ENCODE measurements at regions not wholly inside any gene's neighbourhood (a gene's known extent, or its start where the extent isn't known, plus 50 kb on each side); places are given as distances from the start of the nearest gene placed in this dataset.

GRCh38 chr11:110982214-110982613 lies 263.3 kb upstream of the POU2AF2 start:
- 80% methylated on average over 2 of the region's 2 CpGs for WGBS, 2 donors
- peaks cover 0 to 5% (median 0%) of the 10 kb centered on the region in 4 donors for H3K9me3 ChIP-seq

DNA sequence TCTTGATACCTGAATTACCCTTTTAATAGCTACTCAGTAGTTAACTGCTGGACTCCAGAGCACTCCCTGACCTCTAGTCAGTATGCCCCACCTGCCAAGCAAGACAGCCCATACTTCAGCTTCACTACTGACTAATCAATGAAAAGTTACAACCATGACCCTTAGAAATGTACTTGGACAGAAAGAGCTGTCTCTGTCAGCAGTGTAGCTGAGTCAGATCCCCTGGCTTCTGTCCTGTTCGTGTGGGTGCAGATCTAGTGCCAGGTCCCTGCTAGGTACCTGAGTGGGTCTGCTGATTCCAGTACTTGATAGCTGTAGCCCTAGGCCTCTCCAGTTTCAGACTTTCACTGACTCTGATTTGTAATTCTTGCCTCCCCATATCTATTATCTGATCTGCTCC lies 265.8 kb upstream of the POU2AF2 start:
- ATAC-seq (ENCODE audit: low FRiP score in 2 of 2) (no peak), DNase-seq (no peak)
- Histone ChIP-seq H3K36me3 (no peaks in the 10 kb centered on the region), H3K4me1 (no peaks in the 10 kb centered on the region), H3K4me3 (no peak overlapping the region), H3K27ac (no peak overlapping the region), H3K27me3 (no peaks in the 10 kb centered on the region), H3K9me3 (peaks cover 0 to 5% (median 0%) of the 10 kb centered on the region in 4 donors)
- WGBS, 2 donors = 40 to 83% methylated on average over 1 of the region's 1 CpG
- no peak for TF ChIP-seq EP300 (IDR thresholded peaks at IDR 0.05)
- TF ChIP-seq POLR2AphosphoS5 (IDR thresholded peaks at IDR 0.05) = no peak
- no peak for TF ChIP-seq POLR2A (IDR thresholded peaks at IDR 0.05)
- no peak for TF ChIP-seq CTCF (IDR thresholded peaks at IDR 0.05)

More at GRCh38 chr11:110982214-110982613, 263.3 kb upstream of the POU2AF2 start:
- Histone ChIP-seq H3K27me3 (no peaks in the 10 kb centered on the region), H3K27ac (no peak overlapping the region), H3K36me3 (no peaks in the 10 kb centered on the region), H3K4me3 (no peak overlapping the region), H3K4me1 (no peaks in the 10 kb centered on the region)
- ATAC-seq (ENCODE audit: low FRiP score in 2 of 2) = no peak
- no peak for TF ChIP-seq CTCF (IDR thresholded peaks at IDR 0.05)
- no peak for TF ChIP-seq POLR2A (IDR thresholded peaks at IDR 0.05)
- no peak for TF ChIP-seq POLR2AphosphoS5 (IDR thresholded peaks at IDR 0.05)
- TF ChIP-seq EP300 (IDR thresholded peaks at IDR 0.05) = no peak
- no peak for DNase-seq

DNA sequence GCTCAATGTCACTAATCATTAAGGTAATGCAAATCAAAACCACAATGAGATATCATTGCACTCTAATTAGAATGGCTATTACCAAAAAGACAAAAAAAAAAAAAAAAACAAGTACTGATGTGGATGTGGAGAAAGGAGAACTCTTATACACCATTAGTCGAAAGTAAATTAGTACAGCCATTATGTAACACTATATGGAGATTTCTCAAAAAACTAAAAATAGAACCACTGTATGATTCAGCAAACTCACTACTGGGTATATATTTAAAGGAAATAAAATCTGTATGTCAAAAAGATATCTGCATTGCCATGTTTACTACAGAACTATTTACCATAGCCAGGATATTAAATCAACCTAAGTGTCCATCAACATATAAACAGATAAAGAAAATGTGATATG lies 265.4 kb upstream of the ARHGAP20 start:
- no peak for TF ChIP-seq POLR2AphosphoS5 (IDR thresholded peaks at IDR 0.05)
- TF ChIP-seq EP300 (IDR thresholded peaks at IDR 0.05) = no peak
- no peak for TF ChIP-seq CTCF (IDR thresholded peaks at IDR 0.05)
- no peak for TF ChIP-seq POLR2A (IDR thresholded peaks at IDR 0.05)
- DNase-seq = no peak
- peaks cover 0 to 5% (median 0%) of the 10 kb centered on the region in 4 donors for H3K9me3 ChIP-seq
- no peaks in the 10 kb centered on the region for H3K27me3 ChIP-seq
- H3K27ac ChIP-seq = no peak overlapping the region
- H3K4me1 ChIP-seq = no peaks in the 10 kb centered on the region
- no peaks in the 10 kb centered on the region for H3K36me3 ChIP-seq
- no peak overlapping the region for H3K4me3 ChIP-seq
- ATAC-seq (ENCODE audit: low FRiP score in 2 of 2) = no peak
- whole genome bisulfite sequencing, 2 donors = 66 to 77% methylated on average over 1 of the region's 1 CpG

- peaks cover 0 to 5% (median 0%) of the 10 kb centered on the region in 4 donors for H3K9me3 ChIP-seq
- no peak overlapping the region for H3K4me3 ChIP-seq
- H3K27me3 ChIP-seq = no peaks in the 10 kb centered on the region
- TF ChIP-seq CTCF (IDR thresholded peaks at IDR 0.05) (no peak), POLR2A (IDR thresholded peaks at IDR 0.05) (no peak), EP300 (IDR thresholded peaks at IDR 0.05) (no peak), POLR2AphosphoS5 (IDR thresholded peaks at IDR 0.05) (no peak)
- H3K36me3 ChIP-seq = no peaks in the 10 kb centered on the region
- H3K27ac ChIP-seq = no peak overlapping the region
- DNase-seq (no peak), ATAC-seq (ENCODE audit: low FRiP score in 2 of 2) (no peak)
- 80 to 97% methylated on average over 2 of the region's 2 CpGs for WGBS, 2 donors
- H3K4me1 ChIP-seq = no peaks in the 10 kb centered on the region
Measured at GRCh38 chr11:110974731-110975130, 262.5 kb upstream of the ARHGAP20 start.

- no peak for TF ChIP-seq POLR2A (IDR thresholded peaks at IDR 0.05)
- 81 to 85% methylated on average over 2 of the region's 2 CpGs for WGBS, 2 donors
- H3K9me3 ChIP-seq = no peaks in the 10 kb centered on the region
- no peaks in the 10 kb centered on the region for H3K4me1 ChIP-seq
- ATAC-seq (ENCODE audit: low FRiP score in 2 of 2) (no peak), DNase-seq (no peak)
- H3K4me3 ChIP-seq = no peak overlapping the region
- no peaks in the 10 kb centered on the region for H3K36me3 ChIP-seq
- no peaks in the 10 kb centered on the region for H3K27me3 ChIP-seq
- H3K27ac ChIP-seq = no peak overlapping the region
Measured at GRCh38 chr11:110973401-110973980, 261.3 kb upstream of the ARHGAP20 start.

Measured in upper lobe of left lung (tissue), 6 donors.